NB4 (cell line): ENCODE measurements at regions not wholly inside any gene's neighbourhood (a gene's known extent, or its start where the extent isn't known, plus 50 kb on each side); places are given as distances from the start of the nearest gene placed in this dataset.

Source experiments
- DNase-seq: peaks from one replicate; pipeline ENCODE4 v3.0.0; 2010; ENCODE audit warnings: low read depth
- H3K4me3 ChIP-seq: one replicate; pipeline ENCODE4 v1.5.1; 2011; ENCODE audit warnings: mild to moderate bottlenecking, low read depth, low read length, moderate library complexity
- MYC ChIP-seq: IDR thresholded peaks from 2 replicates; pipeline ENCODE4 v1.6.1; 2011; ENCODE audit warnings: low read depth, low read length
- POLR2A ChIP-seq: IDR thresholded peaks from 2 replicates; pipeline ENCODE4 v1.6.1; 2011; ENCODE audit warnings: mild to moderate bottlenecking; ENCODE audit not compliant: insufficient read length; ENCODE audit errors: extremely low read depth
- TF ChIP-seq, protein P1 (sequence below): IDR thresholded peaks from one replicate; pipeline ENCODE4 v1.5.1; 2012; ENCODE audit warnings: low read depth, low read length
- TF ChIP-seq, protein P2 (sequence below): IDR thresholded peaks from 2 replicates; pipeline ENCODE4 v1.6.1; 2011; ENCODE audit warnings: low read depth, low read length

- H3K4me3 ChIP-seq = no peak overlapping the region
- TF ChIP-seq, protein P1, sequence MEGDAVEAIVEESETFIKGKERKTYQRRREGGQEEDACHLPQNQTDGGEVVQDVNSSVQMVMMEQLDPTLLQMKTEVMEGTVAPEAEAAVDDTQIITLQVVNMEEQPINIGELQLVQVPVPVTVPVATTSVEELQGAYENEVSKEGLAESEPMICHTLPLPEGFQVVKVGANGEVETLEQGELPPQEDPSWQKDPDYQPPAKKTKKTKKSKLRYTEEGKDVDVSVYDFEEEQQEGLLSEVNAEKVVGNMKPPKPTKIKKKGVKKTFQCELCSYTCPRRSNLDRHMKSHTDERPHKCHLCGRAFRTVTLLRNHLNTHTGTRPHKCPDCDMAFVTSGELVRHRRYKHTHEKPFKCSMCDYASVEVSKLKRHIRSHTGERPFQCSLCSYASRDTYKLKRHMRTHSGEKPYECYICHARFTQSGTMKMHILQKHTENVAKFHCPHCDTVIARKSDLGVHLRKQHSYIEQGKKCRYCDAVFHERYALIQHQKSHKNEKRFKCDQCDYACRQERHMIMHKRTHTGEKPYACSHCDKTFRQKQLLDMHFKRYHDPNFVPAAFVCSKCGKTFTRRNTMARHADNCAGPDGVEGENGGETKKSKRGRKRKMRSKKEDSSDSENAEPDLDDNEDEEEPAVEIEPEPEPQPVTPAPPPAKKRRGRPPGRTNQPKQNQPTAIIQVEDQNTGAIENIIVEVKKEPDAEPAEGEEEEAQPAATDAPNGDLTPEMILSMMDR = no peak
- TF ChIP-seq POLR2A (no peak), MYC (no peak)
- TF ChIP-seq, protein P2, sequence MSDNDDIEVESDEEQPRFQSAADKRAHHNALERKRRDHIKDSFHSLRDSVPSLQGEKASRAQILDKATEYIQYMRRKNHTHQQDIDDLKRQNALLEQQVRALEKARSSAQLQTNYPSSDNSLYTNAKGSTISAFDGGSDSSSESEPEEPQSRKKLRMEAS = no peak
- DNase-seq = no peak
These were observed 155.4 kb upstream of the PLEKHG7 start for GRCh38 chr12:92547420-92547819.

- H3K4me3 ChIP-seq = no peak overlapping the region
- TF ChIP-seq MYC = no peak
- TF ChIP-seq, protein P2 = no peak
- TF ChIP-seq, protein P1 = no peak
- no peak for TF ChIP-seq POLR2A
- no peak for DNase-seq
These were observed 156.0 kb upstream of the PLEKHG7 start for GRCh38 chr12:92546635-92547348.

GRCh38 chr12:92546259-92546634, 156.5 kb upstream of the PLEKHG7 start:
- no peak overlapping the region for H3K4me3 ChIP-seq
- no peak for TF ChIP-seq POLR2A
- no peak for TF ChIP-seq MYC
- TF ChIP-seq, protein P1 = no peak
- TF ChIP-seq, protein P2 = no peak
- no peak for DNase-seq

DNA sequence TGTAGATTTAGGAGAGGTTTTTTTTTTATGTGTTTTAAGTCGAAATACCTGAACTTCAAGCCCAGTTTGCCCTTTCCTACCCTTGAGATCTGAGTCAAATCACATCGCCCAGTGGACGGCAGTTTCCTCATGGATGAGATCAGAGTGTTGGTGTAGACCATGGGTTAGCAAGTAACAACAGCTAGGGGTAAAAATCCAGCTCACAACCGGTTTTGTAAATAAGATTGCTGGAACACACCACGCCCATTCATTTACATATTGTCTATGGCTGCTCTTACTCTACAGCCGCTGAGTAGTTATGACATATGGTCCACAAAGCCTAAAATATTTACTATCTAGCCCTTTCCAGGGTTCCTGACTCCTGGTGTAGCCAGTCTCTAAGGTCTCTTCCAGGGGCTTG, 158.5 kb upstream of the PLEKHG7 start:
- TF ChIP-seq, protein P2 = no peak
- TF ChIP-seq POLR2A = no peak
- TF ChIP-seq MYC = no peak
- TF ChIP-seq, protein P1 = no peak
- no peak for DNase-seq
- no peak overlapping the region for H3K4me3 ChIP-seq

DNA sequence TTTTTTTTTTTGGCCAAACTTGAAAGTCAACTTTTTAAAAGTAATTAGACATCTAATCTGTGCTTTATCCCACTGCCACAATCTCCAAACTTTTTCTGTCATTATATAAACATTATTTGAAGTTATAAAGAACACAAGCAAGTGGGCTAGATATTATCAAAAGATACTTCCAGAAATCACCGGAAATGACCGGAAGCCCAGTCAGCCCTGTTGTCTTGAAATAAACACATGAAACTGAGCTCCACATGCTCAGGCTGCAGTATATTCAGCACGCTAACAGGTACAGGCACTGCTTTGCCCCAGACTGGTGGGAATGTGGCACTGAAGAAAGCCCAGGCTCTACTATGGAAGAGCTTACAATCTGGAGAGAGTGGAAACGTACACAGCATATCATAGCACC, 158.9 kb upstream of the PLEKHG7 start:
- DNase-seq = no peak

More for the DNA sequence above, 158.9 kb upstream of the PLEKHG7 start:
- TF ChIP-seq, protein P2 = no peak
- TF ChIP-seq POLR2A = no peak
- TF ChIP-seq MYC = no peak
- TF ChIP-seq, protein P1 = no peak
- no peak overlapping the region for H3K4me3 ChIP-seq
